ENCODE measurements at regions not wholly inside any gene's neighbourhood (a gene's known extent, or its start where the extent isn't known, plus 50 kb on each side); places are given as distances from the start of the nearest gene placed in this dataset.

- no peak for TF ChIP-seq CTCF (IDR thresholded peaks at IDR 0.05; ENCODE audit: low read depth, low read length)
- no peak for TF ChIP-seq EZH2phosphoT487 (IDR thresholded peaks at IDR 0.05; ENCODE audit: low read depth)
These were observed 724.5 kb upstream of the FANCL start for GRCh38 chr2:58965602-58966001.

All from OCI-LY3 (cell line).